DOHH2 (cell line): ENCODE measurements at regions not wholly inside any gene's neighbourhood (a gene's known extent, or its start where the extent isn't known, plus 50 kb on each side); places are given as distances from the start of the nearest gene placed in this dataset.

Source experiments
- EZH2phosphoT487 ChIP-seq: fragments of 200-600 bp; sonication (generic); IDR thresholded peaks from 2 replicates; pipeline ENCODE4 v1.6.1; 2017; ENCODE audit warnings: borderline replicate concordance, mild to moderate bottlenecking, antibody characterized with exemption, low read length, moderate library complexity, mixed read lengths
- TF ChIP-seq, protein P1 (sequence below): fragments of 200-600 bp; sonication (generic); IDR thresholded peaks from one replicate; pipeline ENCODE4 v1.5.1; 2014; ENCODE audit warnings: antibody characterized with exemption, mild to moderate bottlenecking, low read depth, low read length; ENCODE audit not compliant: poor library complexity, severe bottlenecking

- no peak for TF ChIP-seq EZH2phosphoT487
- TF ChIP-seq, protein P1, sequence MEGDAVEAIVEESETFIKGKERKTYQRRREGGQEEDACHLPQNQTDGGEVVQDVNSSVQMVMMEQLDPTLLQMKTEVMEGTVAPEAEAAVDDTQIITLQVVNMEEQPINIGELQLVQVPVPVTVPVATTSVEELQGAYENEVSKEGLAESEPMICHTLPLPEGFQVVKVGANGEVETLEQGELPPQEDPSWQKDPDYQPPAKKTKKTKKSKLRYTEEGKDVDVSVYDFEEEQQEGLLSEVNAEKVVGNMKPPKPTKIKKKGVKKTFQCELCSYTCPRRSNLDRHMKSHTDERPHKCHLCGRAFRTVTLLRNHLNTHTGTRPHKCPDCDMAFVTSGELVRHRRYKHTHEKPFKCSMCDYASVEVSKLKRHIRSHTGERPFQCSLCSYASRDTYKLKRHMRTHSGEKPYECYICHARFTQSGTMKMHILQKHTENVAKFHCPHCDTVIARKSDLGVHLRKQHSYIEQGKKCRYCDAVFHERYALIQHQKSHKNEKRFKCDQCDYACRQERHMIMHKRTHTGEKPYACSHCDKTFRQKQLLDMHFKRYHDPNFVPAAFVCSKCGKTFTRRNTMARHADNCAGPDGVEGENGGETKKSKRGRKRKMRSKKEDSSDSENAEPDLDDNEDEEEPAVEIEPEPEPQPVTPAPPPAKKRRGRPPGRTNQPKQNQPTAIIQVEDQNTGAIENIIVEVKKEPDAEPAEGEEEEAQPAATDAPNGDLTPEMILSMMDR = no peak
Measured at GRCh38 chr9:79145442-79145841, 426.3 kb upstream of the TLE4 start.
